ENCODE measurements at regions not wholly inside any gene's neighbourhood (a gene's known extent, or its start where the extent isn't known, plus 50 kb on each side); places are given as distances from the start of the nearest gene placed in this dataset.

- no peaks in the 10 kb centered on the region for H3K9me1 ChIP-seq (replicated peaks; ENCODE audit: control insufficient read depth, extremely low read depth, insufficient read depth, low read length)
- H4K20me1 ChIP-seq (replicated peaks; ENCODE audit: control insufficient read depth, extremely low read depth, insufficient read depth, low read length) = no peaks in the 10 kb centered on the region
- no peaks in the 10 kb centered on the region for H3K79me2 ChIP-seq (ENCODE audit: control insufficient read depth, insufficient read depth, low read length)
- dilution Hi-C loops (cut with MboI; ENCODE audit: extremely low pct_ligation_motif_present, low sequenced_read_pairs) (no loop called here), intact Hi-C loops (cut with micrococcal nuclease) (no loop called here)
- FAIRE-seq (no peak), DNase-seq (ENCODE audit: low read depth, low spot score) (no peak)
- H3K9ac ChIP-seq (replicated peaks; ENCODE audit: extremely low read depth, insufficient read depth, low read length) = no peak overlapping the region
- no peaks in the 10 kb centered on the region for H3K9me3 ChIP-seq (replicated peaks; ENCODE audit: control insufficient read depth, insufficient read depth, low read length)
- no TSS peak for BruUV-seq (replicated peaks)
- no peaks in the 10 kb centered on the region for H3K36me3 ChIP-seq (ENCODE audit: control insufficient read depth in 2 of 2, extremely low read depth in 1 of 2, insufficient read depth in 2 of 2, low read length in 2 of 2)
- TF ChIP-seq FOS (IDR thresholded peaks at IDR 0.05; ENCODE audit: borderline replicate concordance, insufficient read depth, low read length) (no peak), CTCF (IDR thresholded peaks at IDR 0.05; ENCODE audit: extremely low read depth in 1 of 2, insufficient read depth in 1 of 2, low read depth in 1 of 2, low read length in 2 of 2) (no peak), JUN (IDR thresholded peaks at IDR 0.05; ENCODE audit: borderline replicate concordance, insufficient read depth, insufficient read length, low read depth) (no peak)
- no peak overlapping the region for H3K27ac ChIP-seq (ENCODE audit: insufficient read depth, low read depth, low read length)
- ChIA-PET POLR2A (no interaction called here), CTCF (no interaction called here)
- no peak overlapping the region for H3K4me2 ChIP-seq (ENCODE audit: insufficient read depth, low read length)
- H3K27me3 ChIP-seq (ENCODE audit: control insufficient read depth in 2 of 2, insufficient read depth in 2 of 2, low read length in 2 of 2) = no peaks in the 10 kb centered on the region
- H2AFZ ChIP-seq (ENCODE audit: low read depth, low read length) = no peak overlapping the region
- H3K4me3 ChIP-seq (replicated peaks in 1 of 3; ENCODE audit: insufficient read depth in 1 of 3, low read depth in 1 of 3, low read length in 3 of 3) = no peak overlapping the region
- H3K4me1 ChIP-seq (ENCODE audit: control insufficient read depth, extremely low read depth, insufficient read depth, low read length) = no peaks in the 10 kb centered on the region
These were observed 806.2 kb downstream of the MTRR start for GRCh38 chr5:8675182-8675581.

GRCh38 chr5:8676695-8677094 is 807.7 kb downstream of the MTRR start:
- BruUV-seq (replicated peaks) = no TSS peak
- TF ChIP-seq GATA2 (IDR thresholded peaks at IDR 0.05; ENCODE audit: insufficient read depth, insufficient read length, low read depth, low read length) (no peak), POLR2A (IDR thresholded peaks at IDR 0.05; ENCODE audit: low read depth, low read length) (no peak), FOS (IDR thresholded peaks at IDR 0.05; ENCODE audit: borderline replicate concordance, insufficient read depth, low read length) (no peak), MAX (IDR thresholded peaks at IDR 0.05; ENCODE audit: insufficient read depth, insufficient read length) (no peak), MYC (IDR thresholded peaks at IDR 0.05; ENCODE audit: low read depth, low read length) (no peak), JUN (IDR thresholded peaks at IDR 0.05; ENCODE audit: borderline replicate concordance, insufficient read depth, insufficient read length, low read depth) (no peak), POLR2AphosphoS5 (IDR thresholded peaks at IDR 0.05; ENCODE audit: insufficient read depth, low read depth, low read length) (no peak)
- Histone ChIP-seq H2AFZ (ENCODE audit: low read depth, low read length) (no peak overlapping the region), H3K9me3 (replicated peaks; ENCODE audit: control insufficient read depth, insufficient read depth, low read length) (no peaks in the 10 kb centered on the region), H3K4me3 (replicated peaks in 1 of 3; ENCODE audit: insufficient read depth in 1 of 3, low read depth in 1 of 3, low read length in 3 of 3) (no peak overlapping the region), H3K4me2 (ENCODE audit: insufficient read depth, low read length) (no peak overlapping the region), H3K9ac (replicated peaks; ENCODE audit: extremely low read depth, insufficient read depth, low read length) (no peak overlapping the region), H3K27ac (ENCODE audit: insufficient read depth, low read depth, low read length) (no peak overlapping the region), H3K36me3 (ENCODE audit: control insufficient read depth in 2 of 2, extremely low read depth in 1 of 2, insufficient read depth in 2 of 2, low read length in 2 of 2) (no peaks in the 10 kb centered on the region), H3K79me2 (ENCODE audit: control insufficient read depth, insufficient read depth, low read length) (no peaks in the 10 kb centered on the region), H4K20me1 (replicated peaks; ENCODE audit: control insufficient read depth, extremely low read depth, insufficient read depth, low read length) (no peaks in the 10 kb centered on the region), H3K4me1 (ENCODE audit: control insufficient read depth, extremely low read depth, insufficient read depth, low read length) (no peaks in the 10 kb centered on the region), H3K27me3 (ENCODE audit: control insufficient read depth in 2 of 2, insufficient read depth in 2 of 2, low read length in 2 of 2) (no peaks in the 10 kb centered on the region), H3K9me1 (replicated peaks; ENCODE audit: control insufficient read depth, extremely low read depth, insufficient read depth, low read length) (no peaks in the 10 kb centered on the region)
- dilution Hi-C loops (cut with MboI; ENCODE audit: extremely low pct_ligation_motif_present, low sequenced_read_pairs) = no loop called here
- FAIRE-seq (no peak), DNase-seq (ENCODE audit: low read depth, low spot score) (no peak)
- ChIA-PET CTCF (no interaction called here), POLR2A (no interaction called here)
- intact Hi-C loops (cut with micrococcal nuclease) = no loop called here

All from endothelial cell of umbilical vein (primary cell).